ENCODE measurements at regions not wholly inside any gene's neighbourhood (a gene's known extent, or its start where the extent isn't known, plus 50 kb on each side); places are given as distances from the start of the nearest gene placed in this dataset.

- H3K27ac ChIP-seq (ENCODE audit: low read depth in 2 of 2, low read length in 1 of 2): no peak overlapping the region
- no peak overlapping the region for H3K4me3 ChIP-seq (ENCODE audit: low read depth in 2 of 2, low read length in 1 of 2)
- no peak overlapping the region for H3K9ac ChIP-seq
- H3K36me3 ChIP-seq (replicated peaks in 1 of 2; ENCODE audit: control insufficient read depth in 1 of 2, insufficient read depth in 2 of 2, low read length in 1 of 2): no peaks in the 10 kb centered on the region
- H3K27me3 ChIP-seq (ENCODE audit: insufficient read depth): peaks cover 12% of the 10 kb centered on the region; the same call in 1 of the 2 replicates
- DNase-seq: no peak
- H3F3A ChIP-seq (replicated peaks; ENCODE audit: insufficient read depth): no peaks in the 10 kb centered on the region
- POLR2A ChIA-PET: no interaction called here
- no peaks in the 10 kb centered on the region for H3K4me1 ChIP-seq (ENCODE audit: control insufficient read depth in 1 of 2, insufficient read depth in 2 of 2, low read depth in 1 of 2, low read length in 1 of 2)
- TF ChIP-seq TEAD4 (IDR thresholded peaks at IDR 0.05; ENCODE audit: borderline replicate concordance, insufficient read depth) (no peak), ELF1 (IDR thresholded peaks at IDR 0.05) (no peak), EP300 (IDR thresholded peaks at IDR 0.05; ENCODE audit: borderline replicate concordance in 1 of 2, low read depth in 1 of 2, low read length in 1 of 2) (no peak), NFIC (IDR thresholded peaks at IDR 0.05; ENCODE audit: borderline replicate concordance) (no peak), MXI1 (IDR thresholded peaks at IDR 0.05; ENCODE audit: low read depth, low read length) (no peak), JUND (IDR thresholded peaks at IDR 0.05) (no peak), FOSL2 (IDR thresholded peaks at IDR 0.05; ENCODE audit: borderline replicate concordance, low read depth) (no peak), USF2 (IDR thresholded peaks at IDR 0.05; ENCODE audit: borderline replicate concordance, low read depth, low read length) (no peak)
- TF ChIP-seq, protein P1, sequence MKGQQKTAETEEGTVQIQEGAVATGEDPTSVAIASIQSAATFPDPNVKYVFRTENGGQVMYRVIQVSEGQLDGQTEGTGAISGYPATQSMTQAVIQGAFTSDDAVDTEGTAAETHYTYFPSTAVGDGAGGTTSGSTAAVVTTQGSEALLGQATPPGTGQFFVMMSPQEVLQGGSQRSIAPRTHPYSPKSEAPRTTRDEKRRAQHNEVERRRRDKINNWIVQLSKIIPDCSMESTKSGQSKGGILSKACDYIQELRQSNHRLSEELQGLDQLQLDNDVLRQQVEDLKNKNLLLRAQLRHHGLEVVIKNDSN (IDR thresholded peaks at IDR 0.05; ENCODE audit: borderline replicate concordance, low read depth): no peak
- no peaks in the 10 kb centered on the region for H3K79me2 ChIP-seq (ENCODE audit: insufficient read depth)
- CTCF ChIA-PET: no interaction called here
- 4% methylated on average over 1 of the region's 1 CpG for WGBS (ENCODE audit: low lambda C conversion rate)
- no peaks in the 10 kb centered on the region for H3K9me2 ChIP-seq
- H3K9me3 ChIP-seq: no peaks in the 10 kb centered on the region
- H4K20me1 ChIP-seq (ENCODE audit: insufficient read depth): no peaks in the 10 kb centered on the region
- H2AFZ ChIP-seq (ENCODE audit: low read depth): no peak overlapping the region
- H3K4me2 ChIP-seq: no peak overlapping the region
Measured at GRCh38 chr3:190252080-190252479, 70.2 kb downstream of the CLDN1 start.

DNA sequence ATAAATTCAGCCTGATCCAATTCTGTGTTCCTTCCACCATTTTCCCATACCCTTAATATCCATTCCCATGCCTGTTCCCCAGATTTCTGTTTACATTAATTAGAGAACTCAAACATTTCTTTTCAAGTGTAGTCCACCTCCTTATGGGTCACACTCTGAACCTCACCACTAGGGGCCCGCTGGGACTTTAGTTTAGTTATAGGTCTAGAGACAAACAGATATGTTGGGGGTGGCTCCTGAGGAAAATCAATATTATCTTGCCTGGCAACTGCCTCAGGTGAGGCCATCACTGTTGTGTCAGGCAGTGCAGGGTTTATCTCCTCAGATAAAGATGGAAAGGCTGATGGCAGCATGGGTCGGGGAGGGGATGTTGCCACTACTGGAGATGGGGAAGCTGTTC, 72.8 kb downstream of the CLDN1 start:
- Histone ChIP-seq H3K36me3 (replicated peaks in 1 of 2; ENCODE audit: control insufficient read depth in 1 of 2, insufficient read depth in 2 of 2, low read length in 1 of 2) (no peaks in the 10 kb centered on the region), H3K4me3 (ENCODE audit: low read depth in 2 of 2, low read length in 1 of 2) (no peak overlapping the region), H3K9ac (no peak overlapping the region), H4K20me1 (ENCODE audit: insufficient read depth) (no peaks in the 10 kb centered on the region), H2AFZ (ENCODE audit: low read depth) (no peak overlapping the region), H3K9me3 (no peaks in the 10 kb centered on the region), H3K4me2 (no peak overlapping the region), H3F3A (replicated peaks; ENCODE audit: insufficient read depth) (no peaks in the 10 kb centered on the region), H3K9me2 (no peaks in the 10 kb centered on the region), H3K27ac (ENCODE audit: low read depth in 2 of 2, low read length in 1 of 2) (no peak overlapping the region), H3K79me2 (ENCODE audit: insufficient read depth) (no peaks in the 10 kb centered on the region), H3K27me3 (ENCODE audit: insufficient read depth) (peaks cover 4% of the 10 kb centered on the region; the same call in 1 of the 2 replicates), H3K4me1 (ENCODE audit: control insufficient read depth in 1 of 2, insufficient read depth in 2 of 2, low read depth in 1 of 2, low read length in 1 of 2) (no peaks in the 10 kb centered on the region)
- ChIA-PET POLR2A (no interaction called here), CTCF (no interaction called here)
- DNase-seq: no peak
- 6% methylated on average over 1 of the region's 2 CpGs for WGBS (ENCODE audit: low lambda C conversion rate)
- TF ChIP-seq TCF12 (IDR thresholded peaks at IDR 0.05) (no peak), RAD21 (IDR thresholded peaks at IDR 0.05; ENCODE audit: low read length) (no peak), FOXM1 (IDR thresholded peaks at IDR 0.05; ENCODE audit: low read depth) (no peak), CTCF (IDR thresholded peaks at IDR 0.05) (no peak), MEF2A (IDR thresholded peaks at IDR 0.05; ENCODE audit: borderline replicate concordance, low read depth) (no peak)

Measured in SK-N-SH (cell line).